Endodermal cell (in vitro differentiated cells): ENCODE measurements at regions not wholly inside any gene's neighbourhood (a gene's known extent, or its start where the extent isn't known, plus 50 kb on each side); places are given as distances from the start of the nearest gene placed in this dataset.

Experiments used
- DNase-seq: peaks from one replicate; pipeline ENCODE4 v3.0.0-alpha.2; 2017
- H3K27ac ChIP-seq: 2 replicates; pipeline ENCODE4 v1.5.1; 2013; ENCODE audit warnings: mild to moderate bottlenecking, low read depth, low read length, moderate library complexity
- H3K27me3 ChIP-seq: 2 replicates; pipeline ENCODE4 v1.6.1; 2013; ENCODE audit warnings: mild to moderate bottlenecking, low read length, moderate library complexity; ENCODE audit not compliant: insufficient read depth, control insufficient read depth, poor library complexity, severe bottlenecking
- H3K36me3 ChIP-seq: 2 replicates; pipeline ENCODE4 v1.7.0; 2013; ENCODE audit warnings: mild to moderate bottlenecking, low read length, moderate library complexity; ENCODE audit not compliant: control insufficient read depth, insufficient read depth
- H3K4me1 ChIP-seq: one replicate; pipeline ENCODE4 v1.7.0; 2013; ENCODE audit warnings: low read length; ENCODE audit not compliant: control insufficient read depth, insufficient read depth
- H3K4me3 ChIP-seq: 2 replicates; pipeline ENCODE4 v1.5.1; 2013; ENCODE audit warnings: mild to moderate bottlenecking, low read length, moderate library complexity
- H3K9ac ChIP-seq: 2 replicates; pipeline ENCODE4 v1.6.1; 2013; ENCODE audit warnings: mild to moderate bottlenecking, low read length, moderate library complexity; ENCODE audit not compliant: poor library complexity, severe bottlenecking; ENCODE audit errors: extremely low read depth
- H3K9me3 ChIP-seq: 2 replicates; pipeline ENCODE4 v1.6.1; 2013; ENCODE audit warnings: mild to moderate bottlenecking, low read length, moderate library complexity; ENCODE audit not compliant: control insufficient read depth
- H3K27ac Mint-ChIP-seq: 2 replicates; pipeline ENCODE4 v1.8.0; 2020; ENCODE audit warnings: mixed read lengths
- H3K27me3 Mint-ChIP-seq: 2 replicates; pipeline ENCODE4 v1.8.0; 2021; ENCODE audit warnings: mild to moderate bottlenecking, mixed read lengths; ENCODE audit not compliant: insufficient read depth
- H3K36me3 Mint-ChIP-seq: 2 replicates; pipeline ENCODE4 v1.8.0; 2020; ENCODE audit warnings: low read depth, mixed read lengths
- H3K4me1 Mint-ChIP-seq: 2 replicates; pipeline ENCODE4 v1.8.0; 2020; ENCODE audit warnings: mixed read lengths
- H3K4me3 Mint-ChIP-seq: 2 replicates; pipeline ENCODE4 v1.8.0; 2020; ENCODE audit warnings: mild to moderate bottlenecking, moderate library complexity, mixed read lengths
- H3K9me3 Mint-ChIP-seq: 2 replicates; pipeline ENCODE4 v1.8.0; 2020; ENCODE audit warnings: mild to moderate bottlenecking, mixed read lengths
- WGBS, 2 experiments: methylation state at CpG; one replicate each; pipeline versions ENCODE4 v1.1.5 to v1.1.7; 2013; ENCODE audit warnings: missing lambda C conversion rate in 2 of 2, mixed read lengths in 1 of 2; ENCODE audit not compliant: insufficient coverage in 1 of 2, insufficient read length in 1 of 2; 5-methylcytosine and 5-hydroxymethylcytosine counted together
- TF ChIP-seq, protein P1 (sequence below): fragments of 200-600 bp; sonication (generic); conservative IDR thresholded peaks from 2 replicates; pipeline ENCODE4 v1.5.0; 2021; ENCODE audit warnings: antibody characterized with exemption, mild to moderate bottlenecking

DNA sequence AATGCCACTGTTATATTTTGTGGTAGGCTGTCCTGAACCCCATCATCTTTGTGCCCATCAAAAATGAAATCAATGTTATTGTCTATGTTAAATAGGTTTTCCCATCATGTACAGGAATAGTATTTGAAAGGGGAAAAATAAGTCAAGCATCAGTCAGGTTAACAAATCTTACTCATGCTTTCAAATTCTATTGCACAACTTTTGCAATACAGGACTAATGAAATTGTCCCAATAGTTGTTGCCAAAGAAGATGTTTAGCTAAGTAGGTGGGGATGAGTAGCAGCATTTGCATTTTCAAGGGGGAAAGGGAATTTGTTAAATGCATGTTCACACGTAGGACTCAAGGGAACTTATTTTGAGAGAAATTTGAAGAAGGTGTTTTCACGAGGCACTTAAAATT is 962.1 kb downstream of the JRKL start:
- Histone ChIP-seq H3K4me1 (peaks cover 8% of the 10 kb centered on the region), H3K4me3 (no peak overlapping the region), H3K27me3 (no peaks in the 10 kb centered on the region), H3K36me3 (no peaks in the 10 kb centered on the region), H3K9me3 (peaks cover 24% of the 10 kb centered on the region), H3K27ac (no peak overlapping the region), H3K9ac (no peak overlapping the region)
- peaks cover 23% of the 10 kb centered on the region for H3K36me3 Mint-ChIP-seq
- H3K4me3 Mint-ChIP-seq, result no peak overlapping the region
- H3K27me3 Mint-ChIP-seq, result no peaks in the 10 kb centered on the region
- H3K27ac Mint-ChIP-seq, result no peak overlapping the region
- 86 to 92% methylated on average over 2 of the region's 2 CpGs for WGBS, 2 experiments
- H3K9me3 Mint-ChIP-seq, result peaks cover 15% of the 10 kb centered on the region
- TF ChIP-seq, protein P1, sequence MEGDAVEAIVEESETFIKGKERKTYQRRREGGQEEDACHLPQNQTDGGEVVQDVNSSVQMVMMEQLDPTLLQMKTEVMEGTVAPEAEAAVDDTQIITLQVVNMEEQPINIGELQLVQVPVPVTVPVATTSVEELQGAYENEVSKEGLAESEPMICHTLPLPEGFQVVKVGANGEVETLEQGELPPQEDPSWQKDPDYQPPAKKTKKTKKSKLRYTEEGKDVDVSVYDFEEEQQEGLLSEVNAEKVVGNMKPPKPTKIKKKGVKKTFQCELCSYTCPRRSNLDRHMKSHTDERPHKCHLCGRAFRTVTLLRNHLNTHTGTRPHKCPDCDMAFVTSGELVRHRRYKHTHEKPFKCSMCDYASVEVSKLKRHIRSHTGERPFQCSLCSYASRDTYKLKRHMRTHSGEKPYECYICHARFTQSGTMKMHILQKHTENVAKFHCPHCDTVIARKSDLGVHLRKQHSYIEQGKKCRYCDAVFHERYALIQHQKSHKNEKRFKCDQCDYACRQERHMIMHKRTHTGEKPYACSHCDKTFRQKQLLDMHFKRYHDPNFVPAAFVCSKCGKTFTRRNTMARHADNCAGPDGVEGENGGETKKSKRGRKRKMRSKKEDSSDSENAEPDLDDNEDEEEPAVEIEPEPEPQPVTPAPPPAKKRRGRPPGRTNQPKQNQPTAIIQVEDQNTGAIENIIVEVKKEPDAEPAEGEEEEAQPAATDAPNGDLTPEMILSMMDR, result no peak
- DNase-seq, result no peak
- peaks cover 52% of the 10 kb centered on the region for H3K4me1 Mint-ChIP-seq

DNA sequence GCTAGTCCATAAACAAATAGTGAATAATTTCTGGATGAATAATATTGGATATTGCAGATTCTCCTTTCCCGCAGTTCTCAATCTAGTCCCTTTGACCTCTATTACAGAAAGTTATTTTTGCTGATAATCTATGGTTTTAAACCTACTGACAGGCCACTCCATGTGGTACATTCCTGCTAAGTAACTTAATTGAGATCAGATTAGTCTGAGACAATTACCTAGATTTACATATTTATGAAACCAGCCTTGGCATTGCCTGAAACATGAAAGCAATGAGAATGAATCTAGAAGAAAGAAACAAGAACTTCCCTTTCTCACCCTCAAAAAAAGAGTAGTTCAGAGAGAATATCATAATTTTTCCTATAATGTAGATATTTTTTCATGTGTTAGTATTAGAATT is 964.2 kb downstream of the JRKL start:
- H3K27ac ChIP-seq, result no peak overlapping the region
- H3K27me3 ChIP-seq, result no peaks in the 10 kb centered on the region
- no peaks in the 10 kb centered on the region for H3K36me3 ChIP-seq
- Mint-ChIP-seq H3K27me3 (no peaks in the 10 kb centered on the region), H3K27ac (peak overlapping the region; percentile 52), H3K9me3 (peaks cover 7% of the 10 kb centered on the region), H3K36me3 (peaks cover 18% of the 10 kb centered on the region), H3K4me1 (peaks cover 42% of the 10 kb centered on the region), H3K4me3 (no peak overlapping the region)
- H3K4me3 ChIP-seq, result no peak overlapping the region
- no peak overlapping the region for H3K9ac ChIP-seq
- TF ChIP-seq, protein P1, result no peak
- no peak for DNase-seq
- peaks cover 8% of the 10 kb centered on the region for H3K4me1 ChIP-seq
- 83% methylated on average over 1 of the region's 1 CpG; no CpG with 5 or more reads in 1 of the 2 experiments for WGBS, 2 experiments
- peaks cover 18% of the 10 kb centered on the region for H3K9me3 ChIP-seq

DNA sequence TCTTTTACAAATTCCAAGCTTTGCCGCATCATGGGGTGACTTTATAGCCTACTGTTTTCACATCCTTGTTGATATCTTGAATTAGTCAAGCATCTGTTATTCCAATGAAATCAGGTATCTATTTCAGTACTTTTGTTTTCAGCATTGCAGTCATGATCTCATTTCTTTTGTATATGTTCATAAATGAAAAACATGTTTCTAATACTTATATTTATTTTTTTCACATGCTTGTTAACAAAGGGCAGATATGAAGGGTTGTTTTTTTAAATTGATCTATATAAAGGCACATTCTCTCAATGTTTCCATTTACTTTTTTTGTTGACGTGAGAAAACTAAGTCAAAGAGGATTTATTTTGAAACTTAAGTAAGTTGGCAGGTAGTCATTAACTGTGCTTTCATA is 964.8 kb downstream of the JRKL start:
- Histone ChIP-seq H3K9me3 (peaks cover 18% of the 10 kb centered on the region), H3K9ac (no peak overlapping the region), H3K36me3 (no peaks in the 10 kb centered on the region), H3K4me1 (peaks cover 5% of the 10 kb centered on the region), H3K27me3 (no peaks in the 10 kb centered on the region), H3K4me3 (no peak overlapping the region), H3K27ac (no peak overlapping the region)
- no peak overlapping the region for H3K4me3 Mint-ChIP-seq
- no peaks in the 10 kb centered on the region for H3K27me3 Mint-ChIP-seq
- peaks cover 18% of the 10 kb centered on the region for H3K36me3 Mint-ChIP-seq
- DNase-seq, result no peak
- H3K9me3 Mint-ChIP-seq, result peaks cover 7% of the 10 kb centered on the region
- H3K27ac Mint-ChIP-seq, result peak overlapping the region; percentile 52
- 87 to 100% methylated on average over 1 of the region's 2 CpGs for WGBS, 2 experiments
- H3K4me1 Mint-ChIP-seq, result peaks cover 37% of the 10 kb centered on the region
- TF ChIP-seq, protein P1, result no peak
